Esophagus muscularis mucosa (tissue), 4 donors: ENCODE measurements at regions not wholly inside any gene's neighbourhood (a gene's known extent, or its start where the extent isn't known, plus 50 kb on each side); places are given as distances from the start of the nearest gene placed in this dataset.

Experiments
- EP300 ChIP-seq: sonication (generic); formaldehyde crosslinking; IDR thresholded peaks from one replicate; pipeline ENCODE4 v1.6.1; 2017; ENCODE audit warnings: antibody characterized with exemption
- POLR2A ChIP-seq: fragments of 450-650 bp; IDR thresholded peaks from one replicate; pipeline ENCODE4 v1.6.1; 2017; ENCODE audit warnings: antibody characterized with exemption, moderate library complexity, mild to moderate bottlenecking, low read depth
- POLR2AphosphoS5 ChIP-seq, 2 donors: sonication (generic); formaldehyde crosslinking; IDR thresholded peaks; one replicate each; pipeline ENCODE4 v1.6.1; 2017; ENCODE audit warnings: antibody characterized with exemption in 2 of 2
- TF ChIP-seq, protein P1 (sequence below), 3 experiments: fragments of 200-600 bp in 2 of 3; fragments of 450-650 bp in 1 of 3; sonication (generic) in 2 of 3; IDR thresholded peaks; one replicate each; pipeline ENCODE4 v1.5.1; 2017 to 2019; ENCODE audit warnings: antibody characterized with exemption in 3 of 3, mild to moderate bottlenecking in 2 of 3, moderate library complexity in 1 of 3

DNA sequence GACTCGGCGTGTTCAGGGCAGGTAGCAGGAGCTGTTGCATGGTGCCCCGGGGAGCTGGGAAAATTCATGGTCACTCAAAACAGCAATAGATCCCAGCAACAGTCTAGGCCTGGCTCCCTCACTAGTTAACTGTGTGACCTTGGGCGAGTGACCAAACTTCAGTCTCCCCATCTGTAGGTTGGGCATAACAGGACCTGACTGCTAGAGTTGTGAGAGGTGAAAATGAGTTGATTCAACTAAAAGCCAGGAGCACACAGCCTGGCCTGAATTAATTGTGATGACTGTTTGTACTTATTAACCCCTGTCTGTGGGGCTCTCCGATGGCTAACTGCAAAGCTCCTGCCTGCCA is 306.9 kb downstream of the SOX9 start:
- TF ChIP-seq, protein P1, sequence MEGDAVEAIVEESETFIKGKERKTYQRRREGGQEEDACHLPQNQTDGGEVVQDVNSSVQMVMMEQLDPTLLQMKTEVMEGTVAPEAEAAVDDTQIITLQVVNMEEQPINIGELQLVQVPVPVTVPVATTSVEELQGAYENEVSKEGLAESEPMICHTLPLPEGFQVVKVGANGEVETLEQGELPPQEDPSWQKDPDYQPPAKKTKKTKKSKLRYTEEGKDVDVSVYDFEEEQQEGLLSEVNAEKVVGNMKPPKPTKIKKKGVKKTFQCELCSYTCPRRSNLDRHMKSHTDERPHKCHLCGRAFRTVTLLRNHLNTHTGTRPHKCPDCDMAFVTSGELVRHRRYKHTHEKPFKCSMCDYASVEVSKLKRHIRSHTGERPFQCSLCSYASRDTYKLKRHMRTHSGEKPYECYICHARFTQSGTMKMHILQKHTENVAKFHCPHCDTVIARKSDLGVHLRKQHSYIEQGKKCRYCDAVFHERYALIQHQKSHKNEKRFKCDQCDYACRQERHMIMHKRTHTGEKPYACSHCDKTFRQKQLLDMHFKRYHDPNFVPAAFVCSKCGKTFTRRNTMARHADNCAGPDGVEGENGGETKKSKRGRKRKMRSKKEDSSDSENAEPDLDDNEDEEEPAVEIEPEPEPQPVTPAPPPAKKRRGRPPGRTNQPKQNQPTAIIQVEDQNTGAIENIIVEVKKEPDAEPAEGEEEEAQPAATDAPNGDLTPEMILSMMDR (IDR thresholded peaks at IDR 0.05), result no peak
- TF ChIP-seq EP300, result no peak
- TF ChIP-seq POLR2A, result no peak
- TF ChIP-seq POLR2AphosphoS5 (IDR thresholded peaks at IDR 0.05), result no peak
